Spinal cord (tissue), 9 donors: ENCODE measurements at regions not wholly inside any gene's neighbourhood (a gene's known extent, or its start where the extent isn't known, plus 50 kb on each side); places are given as distances from the start of the nearest gene placed in this dataset.

Experiments used
- DNase-seq, 6 donors: peaks; one replicate each; pipeline versions ENCODE4 v3.0.0 to v3.0.0-alpha.2; 2013 to 2015; ENCODE audit warnings: low spot score in 6 of 6, low read depth in 4 of 6
- H3K27ac ChIP-seq: one replicate; pipeline ENCODE4 v1.5.1; 2013; ENCODE audit warnings: low read depth, low read length, control low read depth
- H3K27me3 ChIP-seq: one replicate; pipeline ENCODE4 v1.6.1; 2013; ENCODE audit warnings: low read length; ENCODE audit not compliant: control insufficient read depth, insufficient read depth
- H3K36me3 ChIP-seq: one replicate; pipeline ENCODE4 v1.6.1; 2013; ENCODE audit warnings: low read length; ENCODE audit not compliant: control insufficient read depth, insufficient read depth
- H3K4me1 ChIP-seq: one replicate; pipeline ENCODE4 v1.6.1; 2013; ENCODE audit warnings: low read length; ENCODE audit not compliant: control insufficient read depth, insufficient read depth
- H3K4me3 ChIP-seq: one replicate; pipeline ENCODE4 v1.5.1; 2013; ENCODE audit warnings: low read depth, low read length, control low read depth
- H3K9me3 ChIP-seq: one replicate; pipeline ENCODE4 v1.6.1; 2013; ENCODE audit warnings: low read length; ENCODE audit not compliant: control insufficient read depth, insufficient read depth
- WGBS: methylation state at CpG from one replicate; pipeline ENCODE4 v1.1.5; 2013; ENCODE audit warnings: missing lambda C conversion rate; ENCODE audit not compliant: insufficient coverage; 5-methylcytosine and 5-hydroxymethylcytosine counted together
- donor health status: healthy.

DNA sequence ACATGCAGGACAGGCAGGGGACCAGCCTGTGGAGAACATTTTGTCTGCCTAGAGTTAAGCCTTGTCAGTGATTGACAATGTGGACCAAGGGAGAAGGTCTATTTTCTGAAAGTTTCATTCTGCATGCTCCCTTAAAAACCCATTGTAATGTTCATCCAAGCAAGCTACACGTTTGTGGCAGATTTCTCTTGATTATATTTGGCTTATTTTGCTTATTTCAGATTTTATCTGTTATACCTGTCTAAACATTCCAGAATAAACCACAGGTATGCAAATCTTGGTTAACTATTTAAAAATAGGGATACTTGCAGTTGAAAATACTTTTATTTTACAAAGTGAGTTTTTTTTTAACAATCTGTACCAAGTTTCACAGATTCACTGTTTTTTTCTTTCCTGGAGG lies 78.2 kb upstream of the F3 start:
- peaks cover 15% of the 10 kb centered on the region for H3K4me1 ChIP-seq
- DNase-seq: no peak
- no peak overlapping the region for H3K27ac ChIP-seq
- peaks cover 2% of the 10 kb centered on the region for H3K27me3 ChIP-seq
- no peak overlapping the region for H3K4me3 ChIP-seq
- H3K9me3 ChIP-seq: no peaks in the 10 kb centered on the region
- no CpG with 5 or more reads among the region's 1 CpG for WGBS
- no peaks in the 10 kb centered on the region for H3K36me3 ChIP-seq

DNA sequence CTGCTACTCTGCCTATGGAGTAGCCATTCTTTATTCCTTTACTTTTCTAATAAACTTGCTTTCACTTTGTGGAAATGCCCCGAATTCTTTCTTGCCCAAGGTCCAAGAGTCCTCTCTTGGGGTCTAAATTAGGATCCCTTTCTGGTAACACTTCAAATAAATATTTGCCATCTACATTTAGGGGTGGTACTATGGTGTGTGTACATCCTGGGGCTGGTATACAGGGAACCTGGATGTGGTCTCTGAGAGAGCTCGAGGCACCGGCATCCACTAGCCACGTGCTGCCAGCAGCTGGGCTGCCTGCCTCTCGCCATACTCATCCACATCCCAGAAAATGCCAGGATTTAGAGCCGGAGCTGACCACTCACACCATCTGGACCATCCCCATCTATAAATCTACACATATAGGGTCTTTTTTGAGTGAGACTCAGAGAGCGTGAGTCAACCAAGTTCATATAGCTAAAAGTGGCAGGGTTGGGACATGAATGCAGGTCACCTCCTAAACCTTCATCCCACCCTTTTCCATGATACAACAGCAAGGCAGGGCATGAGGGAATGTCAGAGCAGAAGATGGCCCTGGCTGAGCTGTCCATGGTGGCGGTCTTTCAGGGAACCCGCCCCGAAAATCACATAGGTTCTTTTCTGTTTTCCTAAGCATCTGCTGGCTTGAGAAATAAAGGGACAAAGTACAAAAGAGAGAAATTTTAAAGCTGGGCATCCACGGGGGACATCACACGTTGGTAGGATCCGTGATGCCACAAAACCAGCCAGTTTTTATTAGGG lies 76.6 kb upstream of the F3 start:
- H3K4me3 ChIP-seq: no peak overlapping the region
- WGBS: 91% methylated on average over 9 of the region's 13 CpGs
- no peaks in the 10 kb centered on the region for H3K36me3 ChIP-seq

DNA sequence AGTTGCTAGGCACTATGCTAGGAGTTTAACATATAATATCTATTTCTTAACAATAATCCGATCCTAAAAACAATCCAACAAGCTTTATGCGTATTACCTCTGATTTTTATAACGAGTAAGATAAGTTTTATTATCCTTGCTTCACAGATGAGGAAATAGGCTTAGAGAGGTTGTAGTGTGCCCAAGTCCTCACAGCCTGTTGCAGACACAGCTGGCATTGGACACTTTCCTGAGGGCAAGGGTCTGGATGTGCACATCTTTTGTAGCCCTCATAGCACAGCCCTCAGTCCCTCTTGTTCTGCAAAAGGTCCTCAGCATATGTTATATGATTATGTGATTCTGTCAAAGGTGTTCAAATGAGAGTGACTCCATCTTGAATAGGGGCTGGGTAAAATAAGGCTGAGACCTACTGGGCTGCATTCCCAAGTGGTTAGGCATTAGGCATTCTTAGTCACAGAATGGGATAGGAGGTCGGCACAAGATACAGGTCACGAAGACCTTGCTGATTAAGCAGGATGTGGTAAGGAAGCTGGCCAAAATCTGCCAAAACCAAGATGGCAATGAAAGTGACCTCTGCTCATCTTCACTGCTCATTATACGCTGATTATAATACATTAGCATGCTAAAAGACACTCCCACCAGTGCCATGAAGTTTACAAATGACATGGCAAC lies 75.7 kb upstream of the F3 start:
- no CpG with 5 or more reads among the region's 6 CpGs for WGBS
- DNase-seq: no peak
- no peaks in the 10 kb centered on the region for H3K27me3 ChIP-seq

More for the DNA sequence above, 76.6 kb upstream of the F3 start:
- DNase-seq: no peak
- Histone ChIP-seq H3K27me3 (peaks cover 2% of the 10 kb centered on the region), H3K9me3 (no peaks in the 10 kb centered on the region), H3K4me1 (peaks cover 6% of the 10 kb centered on the region), H3K27ac (no peak overlapping the region)

DNA sequence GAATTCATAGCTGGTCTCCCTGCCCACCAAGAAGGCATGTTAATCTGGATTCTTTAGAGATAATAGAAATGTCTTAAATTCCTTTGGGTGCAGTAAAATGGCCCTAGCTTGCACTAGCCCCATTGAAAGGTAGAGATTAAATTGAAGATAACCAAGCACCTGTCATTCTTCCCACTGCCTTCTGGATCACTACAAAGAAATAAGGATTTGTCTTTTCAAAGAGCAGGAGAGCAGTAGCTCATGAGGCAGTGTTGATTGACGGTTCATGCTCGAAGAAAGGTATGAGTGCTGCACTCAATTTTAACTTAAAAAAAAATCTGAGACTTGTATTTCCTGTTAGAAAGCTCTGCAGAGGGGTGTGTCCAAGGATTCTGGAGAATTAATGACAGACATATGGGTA lies 74.9 kb upstream of the F3 start:
- no peak overlapping the region for H3K27ac ChIP-seq
- H3K27me3 ChIP-seq: no peaks in the 10 kb centered on the region
- H3K9me3 ChIP-seq: no peaks in the 10 kb centered on the region
- H3K4me1 ChIP-seq: no peaks in the 10 kb centered on the region
- no peaks in the 10 kb centered on the region for H3K36me3 ChIP-seq
- no peak for DNase-seq
- WGBS: no CpG with 5 or more reads among the region's 2 CpGs
- no peak overlapping the region for H3K4me3 ChIP-seq

More for the DNA sequence above, 75.7 kb upstream of the F3 start:
- H3K36me3 ChIP-seq: no peaks in the 10 kb centered on the region
- H3K9me3 ChIP-seq: no peaks in the 10 kb centered on the region
- no peak overlapping the region for H3K4me3 ChIP-seq
- no peaks in the 10 kb centered on the region for H3K4me1 ChIP-seq
- H3K27ac ChIP-seq: no peak overlapping the region

DNA sequence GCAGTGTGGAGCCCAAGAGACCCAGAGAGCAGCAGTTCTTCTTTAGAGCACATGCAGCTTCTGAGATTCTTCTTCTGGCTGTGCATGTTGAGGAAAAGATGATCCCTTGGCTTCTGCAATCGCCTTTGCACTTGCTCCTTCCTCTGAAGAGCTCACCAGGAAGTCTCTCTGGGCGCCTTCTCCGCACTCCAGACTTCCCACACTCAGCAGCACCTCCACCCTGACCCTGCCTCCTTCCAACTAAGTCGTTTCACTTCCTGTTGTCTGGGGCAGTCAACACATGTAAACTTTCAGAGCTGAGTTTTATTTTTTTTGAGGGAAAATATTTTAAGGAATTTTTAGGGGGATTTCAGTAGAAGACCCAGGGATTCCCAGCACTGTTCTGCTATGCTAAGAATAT lies 73.4 kb upstream of the F3 start:
- 57% methylated on average over 3 of the region's 4 CpGs for WGBS
- no peaks in the 10 kb centered on the region for H3K4me1 ChIP-seq
- H3K36me3 ChIP-seq: no peaks in the 10 kb centered on the region
- H3K27me3 ChIP-seq: no peaks in the 10 kb centered on the region
- H3K27ac ChIP-seq: no peak overlapping the region
- no peaks in the 10 kb centered on the region for H3K9me3 ChIP-seq
- no peak overlapping the region for H3K4me3 ChIP-seq
- no peak for DNase-seq

DNA sequence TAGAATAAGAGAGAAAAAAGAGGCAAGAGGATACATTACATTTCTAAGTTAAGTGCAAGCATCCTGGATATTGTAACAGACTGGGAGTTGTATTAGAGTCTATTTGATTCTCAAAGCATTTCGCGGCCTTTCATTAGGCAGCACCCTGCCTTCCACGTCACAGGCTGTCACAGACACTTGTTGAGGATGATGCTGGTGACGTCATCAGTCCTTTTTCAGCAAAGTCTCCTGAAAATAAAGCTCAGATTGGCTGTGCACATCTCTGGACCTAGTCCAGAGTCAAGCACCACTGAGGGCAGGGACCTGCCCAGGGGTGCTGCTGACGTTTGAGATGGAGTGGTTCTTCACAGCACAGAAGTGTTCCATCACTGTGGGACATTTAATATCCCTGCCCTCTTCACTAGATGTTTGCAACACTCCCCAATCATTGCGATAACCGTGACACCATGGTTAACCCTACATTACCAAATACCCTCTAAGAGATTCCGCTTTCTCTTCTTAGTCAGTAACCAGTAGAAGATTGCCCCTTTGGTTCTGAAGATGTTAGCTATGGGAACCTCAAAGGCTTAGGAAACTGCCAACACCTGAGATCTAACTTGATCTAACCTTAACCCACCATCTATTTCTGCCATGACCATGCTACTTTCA lies 72.7 kb upstream of the F3 start:
- DNase-seq: no peak
- H3K4me1 ChIP-seq: no peaks in the 10 kb centered on the region
- no peaks in the 10 kb centered on the region for H3K9me3 ChIP-seq
- no peak overlapping the region for H3K4me3 ChIP-seq
- no peaks in the 10 kb centered on the region for H3K27me3 ChIP-seq
- H3K27ac ChIP-seq: no peak overlapping the region
- 81% methylated on average over 5 of the region's 8 CpGs for WGBS
- H3K36me3 ChIP-seq: no peaks in the 10 kb centered on the region

DNA sequence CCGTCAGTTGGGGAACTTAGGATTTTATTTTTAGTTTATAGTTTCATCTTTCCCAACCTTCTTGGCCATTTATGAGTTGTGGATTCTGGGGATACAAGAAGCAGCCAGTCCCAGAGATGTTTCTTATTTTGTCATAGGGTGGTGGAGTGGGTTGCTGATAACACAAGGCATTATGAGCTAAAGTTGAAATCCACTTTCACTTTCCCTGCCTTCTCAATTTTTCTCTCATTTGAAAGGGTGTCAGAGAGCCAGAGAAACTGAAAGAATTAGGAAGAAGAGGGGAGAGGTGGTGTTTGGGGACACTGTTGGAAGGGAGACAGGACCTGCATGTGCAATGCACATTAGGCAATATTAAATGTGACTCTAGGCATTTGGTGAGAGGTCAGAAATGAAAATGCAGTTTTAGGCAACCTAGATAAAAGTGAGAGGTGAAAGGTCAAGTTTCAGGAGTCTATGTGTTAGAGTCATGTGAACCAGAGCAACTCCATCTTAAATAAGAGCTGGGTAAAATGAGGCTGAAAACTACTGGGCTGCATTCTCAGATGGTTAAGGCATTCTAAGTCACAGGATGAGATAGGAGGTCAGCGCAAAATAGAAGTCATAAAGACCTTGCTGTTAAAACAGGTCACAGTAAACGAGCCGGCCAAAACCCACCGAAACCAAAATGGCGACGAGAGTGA lies 71.1 kb upstream of the F3 start:
- Histone ChIP-seq H3K4me1 (no peaks in the 10 kb centered on the region), H3K9me3 (no peaks in the 10 kb centered on the region), H3K27me3 (no peaks in the 10 kb centered on the region), H3K27ac (no peak overlapping the region), H3K4me3 (no peak overlapping the region), H3K36me3 (no peaks in the 10 kb centered on the region)
- 100% methylated on average over 6 of the region's 7 CpGs for WGBS
- DNase-seq: no peak

DNA sequence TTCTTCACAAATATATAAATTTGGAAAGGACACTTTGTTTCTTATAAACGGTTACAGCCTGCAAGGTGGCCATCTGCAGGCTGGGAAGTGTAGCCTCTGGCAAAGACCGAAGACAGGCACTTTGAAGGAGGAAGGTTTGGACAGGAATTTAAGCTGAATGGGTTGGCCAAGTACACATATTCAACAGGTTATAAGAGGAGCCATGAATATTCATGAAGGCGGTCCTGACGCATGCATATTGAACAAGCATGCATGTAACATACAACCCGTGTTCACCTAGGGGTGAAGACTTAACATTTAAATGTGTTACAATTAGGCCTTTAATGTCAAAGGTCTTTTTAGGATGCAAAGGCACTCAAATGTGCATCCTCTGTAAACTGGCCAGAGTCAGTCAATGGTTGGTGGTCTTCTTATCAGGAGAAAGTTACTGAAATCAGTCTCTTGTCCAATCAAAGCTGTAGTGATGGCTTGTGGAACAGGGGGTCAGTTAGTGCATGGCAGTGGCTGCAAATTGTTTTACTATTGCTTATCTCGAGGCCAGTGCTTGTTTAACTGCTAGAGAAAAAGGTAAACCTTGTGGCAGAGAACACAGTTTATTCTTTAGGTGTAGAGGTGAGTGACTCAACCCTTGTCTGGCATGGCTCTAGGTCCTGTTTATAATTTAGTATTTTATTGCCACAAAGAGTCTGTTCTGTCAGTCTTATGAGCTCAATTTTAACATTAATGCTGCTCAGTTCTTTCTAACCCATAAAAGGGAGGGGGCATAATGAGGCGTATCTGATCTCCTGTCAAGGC lies 70.3 kb upstream of the F3 start:
- Histone ChIP-seq H3K4me3 (no peak overlapping the region), H3K36me3 (no peaks in the 10 kb centered on the region), H3K4me1 (no peaks in the 10 kb centered on the region), H3K9me3 (no peaks in the 10 kb centered on the region), H3K27me3 (no peaks in the 10 kb centered on the region), H3K27ac (no peak overlapping the region)
- WGBS: 87% methylated on average over 5 of the region's 7 CpGs
- no peak for DNase-seq

DNA sequence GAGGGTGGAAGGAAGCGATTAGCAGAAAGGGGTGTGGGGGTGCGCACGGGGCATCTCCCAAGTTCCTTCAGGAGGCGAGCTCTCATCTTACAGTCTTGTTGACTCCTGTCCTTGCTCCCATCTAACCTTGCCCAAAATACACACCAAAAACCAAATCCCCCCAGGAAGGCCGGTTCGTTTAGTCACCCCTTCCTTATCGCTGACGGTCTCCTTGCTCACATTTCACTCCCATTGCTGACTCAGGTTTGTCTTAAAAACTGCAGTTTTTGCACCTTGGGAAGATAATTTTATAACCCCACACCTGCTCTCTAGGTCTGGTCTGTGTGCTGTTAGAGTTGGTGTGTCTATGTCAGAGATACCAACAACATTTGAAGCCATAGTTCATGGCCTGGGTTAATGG lies 68.1 kb upstream of the F3 start:
- DNase-seq: no peak
- no peaks in the 10 kb centered on the region for H3K9me3 ChIP-seq
- H3K4me3 ChIP-seq: no peak overlapping the region
- 100% methylated on average over 3 of the region's 8 CpGs for WGBS
- H3K27ac ChIP-seq: no peak overlapping the region
- no peaks in the 10 kb centered on the region for H3K36me3 ChIP-seq
- no peaks in the 10 kb centered on the region for H3K27me3 ChIP-seq
- H3K4me1 ChIP-seq: no peaks in the 10 kb centered on the region
